VCaP (cell line): ENCODE measurements at regions not wholly inside any gene's neighbourhood (a gene's known extent, or its start where the extent isn't known, plus 50 kb on each side); places are given as distances from the start of the nearest gene placed in this dataset.

Source experiments
- H3K27ac ChIP-seq: fragments of 450-650 bp; 2 replicates; pipeline ENCODE4 v1.5.1; 2017
- CTCF ChIP-seq: fragments of 450-650 bp; conservative IDR thresholded peaks from 2 replicates; pipeline ENCODE4 v1.5.1; 2017; ENCODE audit warnings: mild to moderate bottlenecking, moderate library complexity

- TF ChIP-seq CTCF = no peak
- no peak overlapping the region for H3K27ac ChIP-seq
These were observed 1667.8 kb downstream of the KCNT2 start for GRCh38 chr1:194940336-194941030.

GRCh38 chr1:194935864-194936263 is 1672.4 kb downstream of the KCNT2 start:
- TF ChIP-seq CTCF = no peak
- no peak overlapping the region for H3K27ac ChIP-seq

- no peak overlapping the region for H3K27ac ChIP-seq
- no peak for TF ChIP-seq CTCF
These were observed 1677.1 kb downstream of the KCNT2 start for GRCh38 chr1:194931166-194931565.

- no peak overlapping the region for H3K27ac ChIP-seq
- no peak for TF ChIP-seq CTCF
These were observed 1678.1 kb downstream of the KCNT2 start for GRCh38 chr1:194930132-194930531.

- TF ChIP-seq CTCF = no peak
- no peak overlapping the region for H3K27ac ChIP-seq
These were observed 1678.9 kb downstream of the KCNT2 start for GRCh38 chr1:194929357-194929756.

GRCh38 chr1:194919146-194919545 is 1689.1 kb downstream of the KCNT2 start:
- no peak for TF ChIP-seq CTCF
- no peak overlapping the region for H3K27ac ChIP-seq

- TF ChIP-seq CTCF = no peak
- no peak overlapping the region for H3K27ac ChIP-seq
These were observed 1690.5 kb downstream of the KCNT2 start for GRCh38 chr1:194917769-194918168.
